Epithelial cell of proximal tubule (primary cell): ENCODE measurements at regions not wholly inside any gene's neighbourhood (a gene's known extent, or its start where the extent isn't known, plus 50 kb on each side); places are given as distances from the start of the nearest gene placed in this dataset.
"Not testable (repeated sequence)": the region's sequence is repeated elsewhere in the genome, so short reads cannot be mapped to it uniquely, and the experiment has no call there.

Source experiments
- DNase-seq: peaks from one replicate; pipeline ENCODE4 v3.0.0-alpha.2; 2011; ENCODE audit warnings: low read depth
- H3K4me3 ChIP-seq: 2 replicates; pipeline ENCODE4 v1.5.1; 2011; ENCODE audit warnings: low read depth, mild to moderate bottlenecking, low read length
- CTCF ChIP-seq: conservative IDR thresholded peaks from 2 replicates; pipeline ENCODE4 v1.5.1; 2012; ENCODE audit warnings: low read depth, mild to moderate bottlenecking, low read length

- DNase-seq = no peak
- no peak overlapping the region for H3K4me3 ChIP-seq
- TF ChIP-seq CTCF = no peak
Observed at GRCh38 chr10:21285207-21285606, 240.3 kb downstream of the SKIDA1 start.

GRCh38 chr10:21284301-21284700 is 241.2 kb downstream of the SKIDA1 start:
- no peak for DNase-seq
- no peak for TF ChIP-seq CTCF
- H3K4me3 ChIP-seq = no peak overlapping the region

GRCh38 chr10:21283053-21283452 is 242.4 kb downstream of the SKIDA1 start:
- DNase-seq, H3K4me3 ChIP-seq: not testable (repeated sequence)

GRCh38 chr10:21281765-21282484 is 243.6 kb downstream of the SKIDA1 start:
- no peak overlapping the region for H3K4me3 ChIP-seq
- no peak for DNase-seq
- TF ChIP-seq CTCF = no peak

GRCh38 chr10:21280971-21281572 is 244.4 kb downstream of the SKIDA1 start:
- no peak for DNase-seq
- no peak overlapping the region for H3K4me3 ChIP-seq
- no peak for TF ChIP-seq CTCF

- no peak for TF ChIP-seq CTCF
- no peak overlapping the region for H3K4me3 ChIP-seq
- DNase-seq = no peak
Observed at GRCh38 chr10:21280037-21280436, 245.4 kb downstream of the SKIDA1 start.

GRCh38 chr10:21279217-21279575 is 246.3 kb downstream of the SKIDA1 start:
- no peak overlapping the region for H3K4me3 ChIP-seq
- DNase-seq = no peak
- TF ChIP-seq CTCF = no peak
